ENCODE measurements at regions not wholly inside any gene's neighbourhood (a gene's known extent, or its start where the extent isn't known, plus 50 kb on each side); places are given as distances from the start of the nearest gene placed in this dataset.

- TF ChIP-seq CTCF (IDR thresholded peaks at IDR 0.05) (no peak), POLR2A (IDR thresholded peaks at IDR 0.05) (no peak), POLR2AphosphoS5 (IDR thresholded peaks at IDR 0.05) (no peak)
Measured at GRCh38 chr19:28137772-28138171, 1075.2 kb downstream of the UQCRFS1 start.
